Suprapubic skin (tissue), 4 donors: ENCODE measurements at regions not wholly inside any gene's neighbourhood (a gene's known extent, or its start where the extent isn't known, plus 50 kb on each side); places are given as distances from the start of the nearest gene placed in this dataset.

Source experiments
- POLR2A ChIP-seq, 2 donors: fragments of 450-650 bp; IDR thresholded peaks; one replicate each; pipeline ENCODE4 v1.6.1; 2017; ENCODE audit warnings: antibody characterized with exemption in 2 of 2, mild to moderate bottlenecking in 2 of 2, moderate library complexity in 2 of 2
- POLR2AphosphoS5 ChIP-seq, 3 donors: sonication (generic); formaldehyde crosslinking; IDR thresholded peaks; one replicate each; pipeline ENCODE4 v1.6.1; 2017; ENCODE audit warnings: antibody characterized with exemption in 3 of 3
- TF ChIP-seq, protein P1 (sequence below), 2 donors: fragments of 200-600 bp in 1 of 2; fragments of 450-650 bp in 1 of 2; sonication (generic) in 1 of 2; IDR thresholded peaks; one replicate each; pipeline ENCODE4 v1.5.1; 2016 to 2019; ENCODE audit warnings: antibody characterized with exemption in 2 of 2, mild to moderate bottlenecking in 1 of 2, moderate library complexity in 1 of 2

DNA sequence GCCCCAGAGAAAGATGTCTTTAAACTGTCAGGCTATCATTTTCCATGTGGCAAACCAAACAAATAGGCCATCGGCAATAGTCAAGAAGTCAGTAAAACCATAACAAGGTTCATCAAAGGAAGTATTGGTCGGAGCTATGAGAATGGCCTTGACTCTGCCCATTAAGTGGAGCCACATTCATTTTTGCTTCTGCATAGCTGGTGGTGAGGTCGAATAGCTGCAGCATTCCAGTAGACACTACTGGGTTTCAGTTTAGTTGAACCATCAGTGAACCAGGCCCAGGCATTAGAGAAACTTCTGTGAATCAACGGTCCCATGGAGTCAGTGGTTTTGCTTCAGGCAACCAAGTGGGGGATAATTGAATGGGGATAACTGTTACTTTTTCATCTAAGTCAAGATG is 92.0 kb upstream of the MED14 start:
- TF ChIP-seq, protein P1, sequence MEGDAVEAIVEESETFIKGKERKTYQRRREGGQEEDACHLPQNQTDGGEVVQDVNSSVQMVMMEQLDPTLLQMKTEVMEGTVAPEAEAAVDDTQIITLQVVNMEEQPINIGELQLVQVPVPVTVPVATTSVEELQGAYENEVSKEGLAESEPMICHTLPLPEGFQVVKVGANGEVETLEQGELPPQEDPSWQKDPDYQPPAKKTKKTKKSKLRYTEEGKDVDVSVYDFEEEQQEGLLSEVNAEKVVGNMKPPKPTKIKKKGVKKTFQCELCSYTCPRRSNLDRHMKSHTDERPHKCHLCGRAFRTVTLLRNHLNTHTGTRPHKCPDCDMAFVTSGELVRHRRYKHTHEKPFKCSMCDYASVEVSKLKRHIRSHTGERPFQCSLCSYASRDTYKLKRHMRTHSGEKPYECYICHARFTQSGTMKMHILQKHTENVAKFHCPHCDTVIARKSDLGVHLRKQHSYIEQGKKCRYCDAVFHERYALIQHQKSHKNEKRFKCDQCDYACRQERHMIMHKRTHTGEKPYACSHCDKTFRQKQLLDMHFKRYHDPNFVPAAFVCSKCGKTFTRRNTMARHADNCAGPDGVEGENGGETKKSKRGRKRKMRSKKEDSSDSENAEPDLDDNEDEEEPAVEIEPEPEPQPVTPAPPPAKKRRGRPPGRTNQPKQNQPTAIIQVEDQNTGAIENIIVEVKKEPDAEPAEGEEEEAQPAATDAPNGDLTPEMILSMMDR (IDR thresholded peaks at IDR 0.05): no peak
- TF ChIP-seq POLR2AphosphoS5 (IDR thresholded peaks at IDR 0.05) (no peak), POLR2A (IDR thresholded peaks at IDR 0.05) (no peak)
